ENCODE measurements at regions not wholly inside any gene's neighbourhood (a gene's known extent, or its start where the extent isn't known, plus 50 kb on each side); places are given as distances from the start of the nearest gene placed in this dataset.

- CTCF ChIA-PET: no interaction called here
- H3K27me3 Mint-ChIP-seq: no peaks in the 10 kb centered on the region
- no peaks in the 10 kb centered on the region for H3K36me3 Mint-ChIP-seq
- peaks cover 5% of the 10 kb centered on the region for H3K9me3 Mint-ChIP-seq (ENCODE audit: low read depth)
- DNase-seq (no peak), ATAC-seq (no peak)
- no peak overlapping the region for H3K27ac Mint-ChIP-seq
- no peaks in the 10 kb centered on the region for H3K4me1 Mint-ChIP-seq
- no peak overlapping the region for H3K4me3 Mint-ChIP-seq
These were observed 177.6 kb upstream of the CDH20 start for GRCh38 chr18:61155586-61155985.

- no peaks in the 10 kb centered on the region for H3K27me3 Mint-ChIP-seq
- H3K4me3 Mint-ChIP-seq: no peak overlapping the region
- no peak for DNase-seq
- peaks cover 8% of the 10 kb centered on the region for H3K9me3 Mint-ChIP-seq (ENCODE audit: low read depth)
- ATAC-seq: no peak
- H3K36me3 Mint-ChIP-seq: no peaks in the 10 kb centered on the region
- no peaks in the 10 kb centered on the region for H3K4me1 Mint-ChIP-seq
- CTCF ChIA-PET: no interaction called here
- no peak overlapping the region for H3K27ac Mint-ChIP-seq
These were observed 175.8 kb upstream of the CDH20 start for GRCh38 chr18:61157451-61157850.

- no peaks in the 10 kb centered on the region for H3K27me3 Mint-ChIP-seq
These were observed 174.0 kb upstream of the CDH20 start for GRCh38 chr18:61159246-61159645.

DNA sequence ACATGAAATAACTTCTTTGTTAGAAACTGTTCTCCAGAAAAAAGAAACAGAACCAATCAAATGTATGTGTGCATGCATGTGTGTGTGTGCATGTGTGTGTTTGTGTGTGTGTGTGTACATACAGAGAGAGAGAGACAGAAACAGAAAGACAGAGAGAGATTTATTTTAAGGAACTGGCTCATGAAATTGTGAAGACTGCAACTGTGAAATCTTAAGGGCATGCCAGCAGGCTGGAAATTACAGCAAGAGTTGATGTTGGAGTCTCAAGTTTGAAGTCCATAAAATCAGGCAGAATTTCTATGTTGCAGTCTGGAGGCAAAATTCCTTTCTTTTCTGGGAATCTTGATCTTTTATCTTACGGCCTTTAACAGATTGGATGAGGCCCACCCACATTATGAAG is 168.9 kb upstream of the CDH20 start:
- CTCF ChIA-PET: no interaction called here
- Mint-ChIP-seq H3K4me1 (no peaks in the 10 kb centered on the region), H3K36me3 (no peaks in the 10 kb centered on the region), H3K4me3 (no peak overlapping the region), H3K27ac (no peak overlapping the region), H3K27me3 (no peaks in the 10 kb centered on the region), H3K9me3 (ENCODE audit: low read depth) (peaks cover 8% of the 10 kb centered on the region)
- no peak for ATAC-seq
- DNase-seq: no peak

More at GRCh38 chr18:61159246-61159645, 174.0 kb upstream of the CDH20 start:
- H3K27ac Mint-ChIP-seq: no peak overlapping the region
- ATAC-seq (no peak), DNase-seq (no peak)
- peaks cover 7% of the 10 kb centered on the region for H3K9me3 Mint-ChIP-seq (ENCODE audit: low read depth)
- CTCF ChIA-PET: no interaction called here
- no peaks in the 10 kb centered on the region for H3K4me1 Mint-ChIP-seq
- no peaks in the 10 kb centered on the region for H3K36me3 Mint-ChIP-seq
- H3K4me3 Mint-ChIP-seq: no peak overlapping the region

DNA sequence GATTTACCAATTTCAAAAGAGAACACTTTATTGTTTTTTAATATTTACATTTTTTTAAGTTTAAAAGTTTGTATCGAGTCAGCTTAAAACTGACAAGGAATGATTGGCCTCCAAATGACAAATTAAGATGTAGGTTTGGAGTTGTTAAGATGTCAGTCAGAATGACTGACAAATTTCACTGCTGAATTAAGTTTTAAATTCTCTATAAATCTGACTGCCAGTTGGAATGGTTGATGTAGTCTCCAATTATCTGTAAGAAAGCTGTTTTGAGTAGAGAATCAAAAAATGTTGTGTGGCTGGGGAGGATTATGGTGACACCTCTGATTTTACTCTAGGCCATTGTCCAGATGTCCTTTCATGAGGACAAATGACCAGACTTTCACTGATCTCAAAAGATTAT is 165.3 kb upstream of the CDH20 start:
- Mint-ChIP-seq H3K36me3 (no peaks in the 10 kb centered on the region), H3K9me3 (ENCODE audit: low read depth) (peaks cover 3% of the 10 kb centered on the region), H3K27ac (no peak overlapping the region), H3K4me1 (no peaks in the 10 kb centered on the region), H3K4me3 (no peak overlapping the region), H3K27me3 (no peaks in the 10 kb centered on the region)
- ATAC-seq (no peak), DNase-seq (no peak)
- CTCF ChIA-PET: no interaction called here

GRCh38 chr18:61169386-61169785 is 163.8 kb upstream of the CDH20 start:
- DNase-seq (no peak), ATAC-seq (no peak)
- Mint-ChIP-seq H3K4me1 (no peaks in the 10 kb centered on the region), H3K9me3 (ENCODE audit: low read depth) (peaks cover 3% of the 10 kb centered on the region), H3K36me3 (no peaks in the 10 kb centered on the region), H3K27ac (no peak overlapping the region), H3K4me3 (no peak overlapping the region), H3K27me3 (no peaks in the 10 kb centered on the region)
- CTCF ChIA-PET: no interaction called here

GRCh38 chr18:61172624-61173023 is 160.6 kb upstream of the CDH20 start:
- Mint-ChIP-seq H3K4me1 (no peaks in the 10 kb centered on the region), H3K27me3 (no peaks in the 10 kb centered on the region), H3K36me3 (no peaks in the 10 kb centered on the region), H3K9me3 (ENCODE audit: low read depth) (peaks cover 4% of the 10 kb centered on the region), H3K4me3 (no peak overlapping the region), H3K27ac (no peak overlapping the region)
- DNase-seq (no peak), ATAC-seq (no peak)
- CTCF ChIA-PET: no interaction called here

- ATAC-seq: no peak
- H3K4me3 Mint-ChIP-seq: no peak overlapping the region
These were observed 159.7 kb upstream of the CDH20 start for GRCh38 chr18:61173554-61173953.

DNA sequence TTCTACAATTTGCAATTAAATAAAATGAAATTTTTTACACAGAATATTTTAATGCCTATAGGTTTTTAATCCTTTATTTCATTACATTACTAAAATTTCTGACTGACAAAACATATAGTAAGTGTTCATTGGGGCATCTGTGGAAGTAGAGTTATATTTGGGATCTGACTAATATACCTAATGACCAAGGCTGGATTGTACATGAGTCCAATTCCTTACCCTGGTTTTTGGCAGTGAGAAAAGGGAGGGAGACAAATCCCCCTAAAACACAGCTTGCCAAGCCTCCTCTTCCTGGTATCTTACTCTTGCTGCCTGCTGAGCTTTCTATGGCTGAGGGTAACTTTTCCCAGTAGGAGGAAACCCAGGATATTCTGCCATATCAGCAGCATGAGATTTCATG is 149.4 kb upstream of the CDH20 start:
- no peak for ATAC-seq
- H3K27me3 Mint-ChIP-seq: no peaks in the 10 kb centered on the region
- H3K4me1 Mint-ChIP-seq: no peaks in the 10 kb centered on the region
- CTCF ChIA-PET: no interaction called here
- H3K27ac Mint-ChIP-seq: no peak overlapping the region
- H3K4me3 Mint-ChIP-seq: no peak overlapping the region
- no peak for DNase-seq
- no peaks in the 10 kb centered on the region for H3K9me3 Mint-ChIP-seq (ENCODE audit: low read depth)
- no peaks in the 10 kb centered on the region for H3K36me3 Mint-ChIP-seq

More at GRCh38 chr18:61173554-61173953, 159.7 kb upstream of the CDH20 start:
- Mint-ChIP-seq H3K27ac (no peak overlapping the region), H3K4me1 (no peaks in the 10 kb centered on the region), H3K9me3 (ENCODE audit: low read depth) (peaks cover 4% of the 10 kb centered on the region), H3K36me3 (no peaks in the 10 kb centered on the region), H3K27me3 (no peaks in the 10 kb centered on the region)
- CTCF ChIA-PET: no interaction called here
- DNase-seq: no peak

DNA sequence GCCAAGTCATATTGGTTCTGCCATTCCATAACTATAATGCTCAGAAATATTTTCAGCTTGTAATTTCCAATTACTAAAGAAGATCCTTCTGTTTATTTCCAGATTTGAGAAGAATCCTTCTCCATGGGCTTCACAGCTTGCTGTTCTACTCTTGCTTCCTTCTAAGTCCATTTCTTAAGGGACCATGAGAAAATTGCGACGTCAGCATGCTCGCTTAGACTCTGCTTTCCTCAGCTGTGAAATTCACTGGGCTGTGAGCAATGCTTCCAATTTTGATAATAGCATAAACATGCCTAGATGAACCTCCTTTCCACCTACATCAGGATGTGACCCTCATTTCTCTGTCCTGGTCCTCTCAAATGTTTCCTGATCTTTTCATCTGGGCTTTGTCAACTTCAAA is 145.3 kb upstream of the CDH20 start:
- H3K4me1 Mint-ChIP-seq: no peaks in the 10 kb centered on the region

DNA sequence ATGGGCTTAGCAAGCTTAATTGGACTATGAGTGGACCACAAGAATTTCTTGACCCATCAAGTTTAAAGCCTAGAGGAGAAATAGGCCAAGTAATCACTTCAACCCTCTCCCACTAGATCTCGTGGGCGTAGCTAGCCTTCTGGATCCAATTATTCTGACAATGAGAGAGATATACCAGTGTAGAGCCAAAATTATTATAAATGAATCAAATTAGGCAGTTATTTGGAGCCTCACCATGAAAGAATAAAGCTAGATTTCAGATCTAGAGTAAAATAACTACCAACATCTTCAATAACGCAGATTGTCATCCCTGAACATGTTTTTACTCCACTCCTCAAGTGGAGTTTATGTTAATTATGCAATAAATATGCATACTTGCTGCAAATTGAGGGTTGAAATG is 143.9 kb upstream of the CDH20 start:
- Mint-ChIP-seq H3K27me3 (no peaks in the 10 kb centered on the region), H3K9me3 (ENCODE audit: low read depth) (peaks cover 5% of the 10 kb centered on the region), H3K4me1 (no peaks in the 10 kb centered on the region), H3K4me3 (no peak overlapping the region), H3K27ac (no peak overlapping the region), H3K36me3 (no peaks in the 10 kb centered on the region)
- DNase-seq: no peak
- CTCF ChIA-PET: no interaction called here
- no peak for ATAC-seq

More for the DNA sequence above, 145.3 kb upstream of the CDH20 start:
- H3K27me3 Mint-ChIP-seq: no peaks in the 10 kb centered on the region
- no peaks in the 10 kb centered on the region for H3K36me3 Mint-ChIP-seq
- no peak overlapping the region for H3K4me3 Mint-ChIP-seq
- H3K27ac Mint-ChIP-seq: no peak overlapping the region
- DNase-seq (no peak), ATAC-seq (no peak)
- H3K9me3 Mint-ChIP-seq (ENCODE audit: low read depth): peaks cover 5% of the 10 kb centered on the region
- CTCF ChIA-PET: no interaction called here

DNA sequence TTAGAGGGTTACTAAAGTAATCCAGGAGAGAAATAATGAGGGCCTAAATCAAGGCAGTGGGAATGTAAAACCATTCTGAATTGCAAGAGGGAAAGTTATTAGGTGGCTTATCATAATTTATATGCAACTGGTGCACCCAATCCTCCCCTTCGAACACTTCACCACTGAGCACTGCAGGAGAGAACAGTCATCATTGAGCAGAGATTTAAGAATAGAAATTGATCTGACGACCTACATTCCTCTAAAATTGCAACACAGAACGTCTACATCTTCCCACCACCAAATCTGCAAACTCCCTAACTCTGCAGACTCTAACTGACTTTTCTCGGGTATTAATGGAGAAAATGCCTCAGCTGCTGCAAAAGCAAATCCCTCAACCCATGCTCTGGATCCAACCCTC is 138.5 kb upstream of the CDH20 start:
- ATAC-seq (no peak), DNase-seq (no peak)
- no peak overlapping the region for H3K4me3 Mint-ChIP-seq
- peaks cover 5% of the 10 kb centered on the region for H3K9me3 Mint-ChIP-seq (ENCODE audit: low read depth)
- no peaks in the 10 kb centered on the region for H3K4me1 Mint-ChIP-seq
- H3K36me3 Mint-ChIP-seq: no peaks in the 10 kb centered on the region
- no peak overlapping the region for H3K27ac Mint-ChIP-seq
- CTCF ChIA-PET: no interaction called here
- no peaks in the 10 kb centered on the region for H3K27me3 Mint-ChIP-seq

DNA sequence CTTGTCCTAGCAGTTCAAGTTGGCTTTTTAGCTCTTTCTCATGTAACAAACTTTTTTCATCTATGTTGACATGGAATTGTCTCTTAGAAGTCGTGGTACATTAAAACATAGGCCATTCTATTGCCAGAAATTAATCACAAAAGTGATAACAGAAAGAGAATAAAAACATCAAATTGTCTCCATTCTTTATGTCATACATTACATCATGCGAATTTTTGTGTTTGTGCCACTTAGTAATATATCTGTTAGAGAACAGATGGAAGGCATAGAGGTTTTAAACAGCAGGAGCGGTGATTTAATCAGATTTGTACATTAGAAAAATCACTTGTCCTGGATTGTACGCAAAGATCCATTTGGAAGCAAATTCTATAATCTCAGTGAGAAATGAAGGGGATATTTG is 136.5 kb upstream of the CDH20 start:
- Mint-ChIP-seq H3K27me3 (no peaks in the 10 kb centered on the region), H3K36me3 (no peaks in the 10 kb centered on the region), H3K27ac (no peak overlapping the region), H3K4me3 (no peak overlapping the region), H3K4me1 (no peaks in the 10 kb centered on the region), H3K9me3 (ENCODE audit: low read depth) (no peaks in the 10 kb centered on the region)
- ATAC-seq (no peak), DNase-seq (no peak)
- CTCF ChIA-PET: interaction anchor here (0.8 kb wide), 1 partner anchor 15 kb away, joined by 3 read pairs; no protein-coding TSS in a partner anchor

DNA sequence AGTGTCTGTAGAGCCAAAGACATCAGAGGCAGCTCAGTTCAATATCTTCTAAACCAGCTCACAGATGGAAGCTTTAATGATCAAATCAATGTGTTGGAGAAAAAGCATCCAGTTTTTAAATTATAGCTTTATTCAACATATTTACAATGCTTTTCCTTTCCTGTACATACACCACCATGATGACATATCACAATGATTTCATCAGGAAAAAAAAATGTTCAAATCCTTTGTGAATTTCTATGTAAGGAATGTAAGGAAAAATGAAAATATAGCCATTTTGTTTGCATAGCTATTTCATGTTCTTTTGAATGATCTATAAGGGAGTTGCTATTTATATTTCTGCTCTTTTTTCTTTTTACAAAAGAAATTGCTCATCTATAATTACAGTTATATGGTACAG is 134.7 kb upstream of the CDH20 start:
- Mint-ChIP-seq H3K9me3 (ENCODE audit: low read depth) (no peaks in the 10 kb centered on the region), H3K4me1 (no peaks in the 10 kb centered on the region), H3K27me3 (no peaks in the 10 kb centered on the region), H3K27ac (no peak overlapping the region), H3K36me3 (no peaks in the 10 kb centered on the region), H3K4me3 (no peak overlapping the region)
- CTCF ChIA-PET: no interaction called here
- no peak for ATAC-seq
- no peak for DNase-seq

DNA sequence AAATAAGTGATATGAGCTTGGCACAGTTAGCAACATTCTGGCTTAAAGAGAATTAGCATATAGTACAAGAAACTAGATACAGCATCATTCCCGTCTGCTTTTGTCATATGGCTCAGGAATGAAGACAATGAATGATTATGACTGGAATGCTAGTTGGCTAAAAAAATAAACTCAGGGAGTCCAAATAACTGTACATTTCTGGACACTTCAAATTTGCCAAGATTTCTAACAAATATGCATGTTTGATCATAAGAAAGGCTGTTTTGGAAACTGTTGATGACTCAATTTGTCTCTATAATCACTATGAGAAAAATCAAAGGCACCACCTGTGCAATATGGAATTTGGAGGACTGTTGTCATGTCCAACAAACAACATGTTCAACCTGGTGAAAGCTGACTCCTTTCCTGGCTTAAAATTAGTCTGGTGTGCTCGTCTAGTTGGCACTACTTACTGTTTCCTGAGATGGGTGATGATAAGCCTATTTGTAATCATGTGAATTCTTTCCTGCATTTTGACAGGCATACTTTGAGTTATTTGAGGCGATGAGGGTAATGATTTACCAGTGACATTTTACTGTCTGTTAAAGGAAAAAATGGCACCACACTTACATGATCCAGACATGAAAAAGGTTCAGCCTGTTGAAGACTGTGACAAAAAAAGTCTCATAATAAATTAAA is 133.9 kb upstream of the CDH20 start:
- Mint-ChIP-seq H3K4me1 (no peaks in the 10 kb centered on the region), H3K4me3 (no peak overlapping the region), H3K27me3 (no peaks in the 10 kb centered on the region), H3K9me3 (ENCODE audit: low read depth) (no peaks in the 10 kb centered on the region), H3K27ac (no peak overlapping the region), H3K36me3 (no peaks in the 10 kb centered on the region)
- CTCF ChIA-PET: no interaction called here
- no peak for DNase-seq
- ATAC-seq: no peak
